HG03520 (cell line): ENCODE measurements at regions not wholly inside any gene's neighbourhood (a gene's known extent, or its start where the extent isn't known, plus 50 kb on each side); places are given as distances from the start of the nearest gene placed in this dataset.
"Not testable (repeated sequence)": the region's sequence is repeated elsewhere in the genome, so short reads cannot be mapped to it uniquely, and the experiment has no call there.

Experiments
- ATAC-seq: cut with Tn5 transposase; IDR thresholded peaks from one replicate; pipeline ENCODE4 v1.9.1; 2021; ENCODE audit warnings: mild to moderate bottlenecking, moderate library complexity; ENCODE audit not compliant: unreplicated experiment

GRCh38 chr1:234836045-234836681 is 226.2 kb upstream of the IRF2BP2 start:
- ATAC-seq: no peak

GRCh38 chr1:234835239-234835638 is 225.3 kb upstream of the IRF2BP2 start:
- ATAC-seq: no peak

- no peak for ATAC-seq
Observed at GRCh38 chr1:234833646-234834045, 223.7 kb upstream of the IRF2BP2 start.

GRCh38 chr1:234833118-234833517 is 223.1 kb upstream of the IRF2BP2 start:
- ATAC-seq: no peak

- no peak for ATAC-seq
Observed at GRCh38 chr1:234827656-234828055, 217.7 kb upstream of the IRF2BP2 start.

- ATAC-seq: no peak
Observed at GRCh38 chr1:234827181-234827580, 217.2 kb upstream of the IRF2BP2 start.

GRCh38 chr1:234826352-234826751 is 216.4 kb upstream of the IRF2BP2 start:
- no peak for ATAC-seq

GRCh38 chr1:234825498-234826165 is 215.7 kb upstream of the IRF2BP2 start:
- no peak for ATAC-seq

GRCh38 chr1:234824836-234825235 is 214.9 kb upstream of the IRF2BP2 start:
- ATAC-seq: not testable (repeated sequence)

- ATAC-seq: no peak
Observed at GRCh38 chr1:234823191-234824176, 213.5 kb upstream of the IRF2BP2 start.

GRCh38 chr1:234821840-234822239 is 211.9 kb upstream of the IRF2BP2 start:
- no peak for ATAC-seq

- ATAC-seq: no peak
Observed at GRCh38 chr1:234820597-234820996, 210.6 kb upstream of the IRF2BP2 start.

GRCh38 chr1:234819845-234820244 is 209.9 kb upstream of the IRF2BP2 start:
- not testable (repeated sequence) for ATAC-seq

- ATAC-seq: not testable (repeated sequence)
Observed at GRCh38 chr1:234818040-234818387, 208.0 kb upstream of the IRF2BP2 start.

- not testable (repeated sequence) for ATAC-seq
Observed at GRCh38 chr1:234817313-234818039, 207.5 kb upstream of the IRF2BP2 start.

GRCh38 chr1:234816864-234817263 is 206.9 kb upstream of the IRF2BP2 start:
- ATAC-seq: not testable (repeated sequence)

GRCh38 chr1:234816186-234816851 is 206.3 kb upstream of the IRF2BP2 start:
- not testable (repeated sequence) for ATAC-seq

GRCh38 chr1:234815295-234815815 is 205.4 kb upstream of the IRF2BP2 start:
- ATAC-seq: not testable (repeated sequence)

- ATAC-seq: not testable (repeated sequence)
Observed at GRCh38 chr1:234814235-234814634, 204.3 kb upstream of the IRF2BP2 start.

- ATAC-seq: not testable (repeated sequence)
Observed at GRCh38 chr1:234811824-234812223, 201.8 kb upstream of the IRF2BP2 start.
